ENCODE measurements at regions not wholly inside any gene's neighbourhood (a gene's known extent, or its start where the extent isn't known, plus 50 kb on each side); places are given as distances from the start of the nearest gene placed in this dataset.

DNA sequence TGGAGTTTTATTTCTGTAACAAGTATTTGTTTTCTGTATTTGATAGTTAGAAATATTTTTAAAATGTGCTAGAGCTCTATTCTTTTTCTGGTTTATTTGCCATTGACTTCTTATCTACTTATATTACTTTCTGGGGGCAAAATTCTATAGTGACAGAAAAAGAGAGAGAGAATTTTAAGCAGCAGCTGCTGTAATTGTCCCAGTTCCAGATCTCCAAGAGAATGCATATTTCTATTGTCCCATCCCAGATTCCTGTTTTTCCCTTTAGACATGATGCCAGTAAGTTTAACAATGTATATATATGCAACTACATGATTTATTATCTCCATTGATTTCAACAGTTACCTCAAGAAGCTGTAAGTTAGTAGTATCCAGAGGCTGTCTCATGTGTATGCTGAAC, 541.7 kb upstream of the ZNF385D start:
- Histone ChIP-seq H3K79me2 (ENCODE audit: insufficient read depth) (no peaks in the 10 kb centered on the region), H3K27ac (ENCODE audit: low read depth in 2 of 2, low read length in 1 of 2) (no peak overlapping the region), H3K4me1 (ENCODE audit: control insufficient read depth in 1 of 2, insufficient read depth in 2 of 2, low read depth in 1 of 2, low read length in 1 of 2) (peaks cover 0 to 3% of the 10 kb centered on the region in 2 experiments; a peak in 1 of 4 replicates), H3K9me2 (no peaks in the 10 kb centered on the region), H3K36me3 (replicated peaks in 1 of 2; ENCODE audit: control insufficient read depth in 1 of 2, insufficient read depth in 2 of 2, low read length in 1 of 2) (no peaks in the 10 kb centered on the region), H4K20me1 (ENCODE audit: insufficient read depth) (no peaks in the 10 kb centered on the region), H3K27me3 (ENCODE audit: insufficient read depth) (no peaks in the 10 kb centered on the region), H3K4me3 (ENCODE audit: low read depth in 2 of 2, low read length in 1 of 2) (no peak overlapping the region), H3K9ac (no peak overlapping the region), H2AFZ (ENCODE audit: low read depth) (no peak overlapping the region), H3K9me3 (no peaks in the 10 kb centered on the region), H3F3A (replicated peaks; ENCODE audit: insufficient read depth) (no peaks in the 10 kb centered on the region), H3K4me2 (no peak overlapping the region)
- ChIA-PET CTCF (interaction anchor here (0.8 to 1.1 kb wide), 2 partner anchors 19 to 27 kb away, joined by 3 read pairs; no protein-coding TSS in a partner anchor), POLR2A (no interaction called here)
- no peak for DNase-seq
- TF ChIP-seq TAF1 (IDR thresholded peaks at IDR 0.05; ENCODE audit: borderline replicate concordance, low read depth, low read length) (no peak), RFX5 (IDR thresholded peaks at IDR 0.05; ENCODE audit: low read length) (no peak), CHD2 (IDR thresholded peaks at IDR 0.05; ENCODE audit: low read length, partially characterized antibody) (no peak), USF1 (IDR thresholded peaks at IDR 0.05; ENCODE audit: borderline replicate concordance, low read depth) (no peak), YY1 (IDR thresholded peaks at IDR 0.05; ENCODE audit: low read depth) (no peak), FOXM1 (IDR thresholded peaks at IDR 0.05; ENCODE audit: low read depth) (no peak), NFIC (IDR thresholded peaks at IDR 0.05; ENCODE audit: borderline replicate concordance) (no peak), MEF2A (IDR thresholded peaks at IDR 0.05; ENCODE audit: borderline replicate concordance, low read depth) (no peak), EZH2phosphoT487 (IDR thresholded peaks at IDR 0.05; ENCODE audit: borderline replicate concordance, low read depth) (no peak), GATA2 (CRISPR knock-in tag; IDR thresholded peaks at IDR 0.05) (no peak), SMC3 (IDR thresholded peaks at IDR 0.05; ENCODE audit: low read depth, low read length) (no peak), EP300 (IDR thresholded peaks at IDR 0.05; ENCODE audit: borderline replicate concordance in 1 of 2, low read depth in 1 of 2, low read length in 1 of 2) (no peak), NRF1 (IDR thresholded peaks at IDR 0.05; ENCODE audit: low read depth, low read length) (no peak), PBX3 (IDR thresholded peaks at IDR 0.05) (no peak), ELF1 (IDR thresholded peaks at IDR 0.05) (no peak), RCOR1 (IDR thresholded peaks at IDR 0.05; ENCODE audit: low read length) (no peak)
- TF ChIP-seq, protein P1, sequence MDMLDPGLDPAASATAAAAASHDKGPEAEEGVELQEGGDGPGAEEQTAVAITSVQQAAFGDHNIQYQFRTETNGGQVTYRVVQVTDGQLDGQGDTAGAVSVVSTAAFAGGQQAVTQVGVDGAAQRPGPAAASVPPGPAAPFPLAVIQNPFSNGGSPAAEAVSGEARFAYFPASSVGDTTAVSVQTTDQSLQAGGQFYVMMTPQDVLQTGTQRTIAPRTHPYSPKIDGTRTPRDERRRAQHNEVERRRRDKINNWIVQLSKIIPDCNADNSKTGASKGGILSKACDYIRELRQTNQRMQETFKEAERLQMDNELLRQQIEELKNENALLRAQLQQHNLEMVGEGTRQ (IDR thresholded peaks at IDR 0.05; ENCODE audit: borderline replicate concordance, low read depth, low read length): no peak
- TF ChIP-seq, protein P2, sequence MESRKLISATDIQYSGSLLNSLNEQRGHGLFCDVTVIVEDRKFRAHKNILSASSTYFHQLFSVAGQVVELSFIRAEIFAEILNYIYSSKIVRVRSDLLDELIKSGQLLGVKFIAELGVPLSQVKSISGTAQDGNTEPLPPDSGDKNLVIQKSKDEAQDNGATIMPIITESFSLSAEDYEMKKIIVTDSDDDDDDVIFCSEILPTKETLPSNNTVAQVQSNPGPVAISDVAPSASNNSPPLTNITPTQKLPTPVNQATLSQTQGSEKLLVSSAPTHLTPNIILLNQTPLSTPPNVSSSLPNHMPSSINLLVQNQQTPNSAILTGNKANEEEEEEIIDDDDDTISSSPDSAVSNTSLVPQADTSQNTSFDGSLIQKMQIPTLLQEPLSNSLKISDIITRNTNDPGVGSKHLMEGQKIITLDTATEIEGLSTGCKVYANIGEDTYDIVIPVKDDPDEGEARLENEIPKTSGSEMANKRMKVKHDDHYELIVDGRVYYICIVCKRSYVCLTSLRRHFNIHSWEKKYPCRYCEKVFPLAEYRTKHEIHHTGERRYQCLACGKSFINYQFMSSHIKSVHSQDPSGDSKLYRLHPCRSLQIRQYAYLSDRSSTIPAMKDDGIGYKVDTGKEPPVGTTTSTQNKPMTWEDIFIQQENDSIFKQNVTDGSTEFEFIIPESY (IDR thresholded peaks at IDR 0.05; ENCODE audit: borderline replicate concordance, low read depth): no peak
- TF ChIP-seq, protein P3, sequence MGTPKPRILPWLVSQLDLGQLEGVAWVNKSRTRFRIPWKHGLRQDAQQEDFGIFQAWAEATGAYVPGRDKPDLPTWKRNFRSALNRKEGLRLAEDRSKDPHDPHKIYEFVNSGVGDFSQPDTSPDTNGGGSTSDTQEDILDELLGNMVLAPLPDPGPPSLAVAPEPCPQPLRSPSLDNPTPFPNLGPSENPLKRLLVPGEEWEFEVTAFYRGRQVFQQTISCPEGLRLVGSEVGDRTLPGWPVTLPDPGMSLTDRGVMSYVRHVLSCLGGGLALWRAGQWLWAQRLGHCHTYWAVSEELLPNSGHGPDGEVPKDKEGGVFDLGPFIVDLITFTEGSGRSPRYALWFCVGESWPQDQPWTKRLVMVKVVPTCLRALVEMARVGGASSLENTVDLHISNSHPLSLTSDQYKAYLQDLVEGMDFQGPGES (IDR thresholded peaks at IDR 0.05; ENCODE audit: low read depth, low read length): no peak
- TF ChIP-seq, protein P4, sequence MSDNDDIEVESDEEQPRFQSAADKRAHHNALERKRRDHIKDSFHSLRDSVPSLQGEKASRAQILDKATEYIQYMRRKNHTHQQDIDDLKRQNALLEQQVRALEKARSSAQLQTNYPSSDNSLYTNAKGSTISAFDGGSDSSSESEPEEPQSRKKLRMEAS (IDR thresholded peaks at IDR 0.05; ENCODE audit: low read depth): no peak

Data from SK-N-SH (cell line).